Left colon (tissue), 2 donors: ENCODE measurements at regions not wholly inside any gene's neighbourhood (a gene's known extent, or its start where the extent isn't known, plus 50 kb on each side); places are given as distances from the start of the nearest gene placed in this dataset.
"Not testable (repeated sequence)": the region's sequence is repeated elsewhere in the genome, so short reads cannot be mapped to it uniquely, and the experiment has no call there.

ENCODE experiments used
- ATAC-seq: fragments of 200-7000 bp; cut with Tn5 transposase; one replicate; pipeline ENCODE4 v1.9.1; 2020; ENCODE audit warnings: mild to moderate bottlenecking, moderate library complexity
- DNase-seq, 2 donors: peaks; one replicate each; pipeline ENCODE4 v3.0.0-alpha.2; 2020
- intact Hi-C, 2 donors: fragments of 100-400 bp; cut with DNase I in 1 of 2; cut with micrococcal nuclease in 1 of 2; formaldehyde crosslinking; loops; one replicate each; pipeline versions ENCODE4 v1.11.2 to v1.14.0; 2022; cut with DNase I, micrococcal nuclease
- donor health status: DM: no; HTN: no; CAD: no.
- donor health status: DM: yes; HTN: yes; CAD: no.

GRCh38 chr4:23966725-23967124, 76.9 kb upstream of the PPARGC1A start:
- intact Hi-C loops = no loop called here
- peak; percentile 44 for ATAC-seq
- DNase-seq = no peak

GRCh38 chr4:23962462-23962861, 72.6 kb upstream of the PPARGC1A start:
- DNase-seq (no peak), ATAC-seq (no peak)
- intact Hi-C loops = no loop called here

- DNase-seq, ATAC-seq, intact Hi-C loops: not testable (repeated sequence)
Measured at GRCh38 chr4:23961395-23961794, 71.5 kb upstream of the PPARGC1A start.

- ATAC-seq (no peak), DNase-seq (no peak)
- intact Hi-C loops = no loop called here
Measured at GRCh38 chr4:23959396-23960148, 69.7 kb upstream of the PPARGC1A start.

GRCh38 chr4:23958749-23959148, 68.9 kb upstream of the PPARGC1A start:
- ATAC-seq = no peak
- intact Hi-C loops = no loop called here
- no peak for DNase-seq

GRCh38 chr4:23957465-23957864, 67.6 kb upstream of the PPARGC1A start:
- intact Hi-C loops = no loop called here
- ATAC-seq = peak; percentile 64

GRCh38 chr4:23956601-23957364, 66.9 kb upstream of the PPARGC1A start:
- DNase-seq = no peak
- peak; percentile 83 for ATAC-seq
- intact Hi-C loops = no loop called here

More at GRCh38 chr4:23957465-23957864, 67.6 kb upstream of the PPARGC1A start:
- no peak for DNase-seq

GRCh38 chr4:23952258-23952657, 62.4 kb upstream of the PPARGC1A start:
- no peak for DNase-seq
- ATAC-seq = no peak
- intact Hi-C loops = no loop called here

- ATAC-seq (no peak), DNase-seq (no peak)
- intact Hi-C loops = no loop called here
Measured at GRCh38 chr4:23947826-23948225, 58.0 kb upstream of the PPARGC1A start.

GRCh38 chr4:23946299-23946698, 56.5 kb upstream of the PPARGC1A start:
- DNase-seq (no peak), ATAC-seq (no peak)
- intact Hi-C loops = no loop called here

- no peak for ATAC-seq
- DNase-seq = no peak
- intact Hi-C loops = no loop called here
Measured at GRCh38 chr4:23945451-23946017, 55.7 kb upstream of the PPARGC1A start.

GRCh38 chr4:23944556-23944955, 54.7 kb upstream of the PPARGC1A start:
- intact Hi-C loops, DNase-seq, ATAC-seq: not testable (repeated sequence)

GRCh38 chr4:23943478-23943877, 53.6 kb upstream of the PPARGC1A start:
- ATAC-seq = no peak
- intact Hi-C loops = no loop called here
- DNase-seq = no peak

- no peak for ATAC-seq
- DNase-seq = no peak
- intact Hi-C loops = no loop called here
Measured at GRCh38 chr4:23942471-23942870, 52.6 kb upstream of the PPARGC1A start.
